GM19463 (cell line): ENCODE measurements at regions not wholly inside any gene's neighbourhood (a gene's known extent, or its start where the extent isn't known, plus 50 kb on each side); places are given as distances from the start of the nearest gene placed in this dataset.
"Not testable (repeated sequence)": the region's sequence is repeated elsewhere in the genome, so short reads cannot be mapped to it uniquely, and the experiment has no call there.

Source experiments
- ATAC-seq: cut with Tn5 transposase; IDR thresholded peaks from one replicate; pipeline ENCODE4 v1.9.1; 2021; ENCODE audit warnings: mild to moderate bottlenecking, moderate library complexity; ENCODE audit not compliant: unreplicated experiment

DNA sequence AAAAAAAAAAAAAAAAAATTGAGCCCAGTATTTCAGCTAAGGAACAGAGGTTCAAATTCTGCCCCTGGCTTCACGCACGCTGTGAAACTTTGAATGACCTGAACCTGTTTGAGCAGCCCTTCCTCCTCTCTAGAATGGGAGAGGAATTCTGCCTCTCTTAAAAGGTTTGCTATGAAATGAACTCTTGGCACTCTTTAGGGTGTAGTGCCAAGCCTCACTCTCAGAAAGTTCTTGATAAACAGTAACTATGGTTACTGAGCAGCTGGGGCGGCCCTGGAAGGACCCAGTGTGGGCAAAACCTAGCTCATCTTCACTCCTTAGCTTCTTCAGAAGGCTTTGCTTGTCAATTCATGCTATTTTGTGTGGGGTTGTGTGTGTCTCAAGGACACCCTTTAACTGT lies 73.7 kb downstream of the GEMIN8 start:
- ATAC-seq, result no peak

DNA sequence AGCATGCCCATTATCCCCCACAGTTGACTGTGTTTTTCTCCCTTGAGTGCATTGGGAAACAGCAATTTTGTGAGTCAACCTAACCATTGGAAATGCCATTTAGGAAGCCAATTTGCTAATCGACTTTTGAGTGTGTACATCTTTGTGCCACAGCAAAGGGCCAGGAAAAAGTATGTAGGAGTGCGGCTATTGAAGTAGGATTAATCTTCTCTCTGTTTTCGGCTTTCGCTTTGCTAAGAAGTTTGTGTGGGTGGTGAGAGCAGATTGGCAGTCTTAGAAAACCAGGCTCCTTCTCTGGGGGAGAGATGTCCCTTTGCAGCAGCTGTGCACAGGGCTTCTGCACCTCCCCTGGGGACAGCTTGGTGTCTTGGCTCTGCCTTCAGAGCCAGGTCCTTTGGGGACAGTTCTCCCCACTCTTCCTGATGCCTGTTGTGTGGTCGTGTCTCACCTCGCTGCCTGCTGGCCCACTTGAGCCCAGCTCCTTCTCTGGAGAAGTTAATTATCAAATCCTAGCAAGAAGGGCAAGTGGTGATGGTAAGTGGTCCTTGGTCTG lies 74.5 kb downstream of the GEMIN8 start:
- ATAC-seq, result no peak

DNA sequence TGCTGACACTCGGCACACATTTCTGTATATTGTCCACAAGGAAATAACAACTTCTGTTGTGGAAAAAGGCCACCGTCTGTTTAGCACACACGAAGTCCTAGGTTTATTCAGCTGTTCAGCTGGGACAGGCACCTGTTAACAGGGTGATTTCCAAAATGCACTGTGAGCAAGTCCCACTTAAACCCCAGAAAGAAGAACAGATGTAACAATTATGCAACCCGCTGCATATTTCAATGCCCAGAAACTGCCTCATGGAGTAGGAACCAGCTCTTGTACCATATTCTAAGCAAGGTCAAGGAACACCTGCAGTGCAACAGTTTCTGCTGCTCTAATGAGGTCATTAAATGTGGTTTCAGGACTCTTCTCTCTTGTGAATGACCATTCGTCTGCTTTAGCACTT lies 77.1 kb downstream of the GEMIN8 start:
- ATAC-seq, result no peak

DNA sequence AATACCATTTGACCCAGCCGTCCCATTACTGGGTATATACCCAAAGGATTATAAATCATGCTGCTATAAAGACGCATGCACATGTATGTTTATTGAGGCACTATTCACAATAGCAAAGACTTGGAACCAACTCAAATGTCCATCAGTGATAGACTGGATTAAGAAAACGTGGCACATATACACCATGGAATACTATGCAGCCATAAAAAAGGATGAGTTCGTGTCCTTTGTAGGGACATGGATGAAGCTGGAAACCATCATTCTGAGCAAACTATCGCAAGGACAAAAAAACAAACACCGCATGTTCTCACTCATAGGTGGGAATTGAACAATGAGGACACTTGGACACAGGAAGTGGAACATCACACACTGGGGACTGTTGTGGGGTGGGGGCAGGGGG lies 83.5 kb downstream of the GEMIN8 start:
- ATAC-seq, result not testable (repeated sequence)

DNA sequence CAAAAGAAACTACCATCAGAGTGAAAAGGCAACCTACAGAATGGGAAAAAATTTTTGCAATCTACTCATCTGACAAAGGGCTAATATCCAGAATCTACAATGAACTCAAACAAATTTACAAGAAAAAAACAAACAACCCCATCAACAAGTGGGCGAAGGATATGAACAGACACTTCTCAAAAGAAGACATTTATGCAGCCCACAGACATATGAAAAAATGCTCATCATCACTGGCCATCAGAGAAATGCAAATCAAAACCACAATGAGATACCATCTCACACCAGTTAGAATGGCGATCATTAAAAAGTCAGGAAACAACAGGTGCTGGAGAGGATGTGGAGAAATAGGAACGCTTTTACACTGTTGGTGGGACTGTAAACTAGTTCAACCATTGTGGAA lies 83.9 kb downstream of the GEMIN8 start:
- ATAC-seq, result not testable (repeated sequence)

DNA sequence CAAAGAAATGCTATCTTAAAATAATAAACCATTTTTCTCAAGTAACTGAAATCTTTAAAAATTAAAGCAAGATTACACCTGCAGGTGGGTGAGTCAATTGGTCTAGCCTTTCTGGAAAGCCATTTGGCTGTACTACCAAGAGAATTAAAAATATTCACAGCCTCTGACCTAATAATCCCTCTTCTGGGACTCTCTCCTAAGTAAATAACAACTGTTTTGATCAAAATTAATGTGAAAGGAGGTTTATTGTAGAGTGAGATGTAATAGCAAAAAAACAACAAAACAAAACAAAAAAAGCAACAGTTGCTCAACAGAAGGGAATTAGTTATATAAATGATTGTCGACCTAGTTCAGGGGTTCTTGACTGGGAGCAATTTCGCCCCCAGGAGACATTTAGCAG lies 89.0 kb downstream of the GEMIN8 start:
- ATAC-seq, result no peak

DNA sequence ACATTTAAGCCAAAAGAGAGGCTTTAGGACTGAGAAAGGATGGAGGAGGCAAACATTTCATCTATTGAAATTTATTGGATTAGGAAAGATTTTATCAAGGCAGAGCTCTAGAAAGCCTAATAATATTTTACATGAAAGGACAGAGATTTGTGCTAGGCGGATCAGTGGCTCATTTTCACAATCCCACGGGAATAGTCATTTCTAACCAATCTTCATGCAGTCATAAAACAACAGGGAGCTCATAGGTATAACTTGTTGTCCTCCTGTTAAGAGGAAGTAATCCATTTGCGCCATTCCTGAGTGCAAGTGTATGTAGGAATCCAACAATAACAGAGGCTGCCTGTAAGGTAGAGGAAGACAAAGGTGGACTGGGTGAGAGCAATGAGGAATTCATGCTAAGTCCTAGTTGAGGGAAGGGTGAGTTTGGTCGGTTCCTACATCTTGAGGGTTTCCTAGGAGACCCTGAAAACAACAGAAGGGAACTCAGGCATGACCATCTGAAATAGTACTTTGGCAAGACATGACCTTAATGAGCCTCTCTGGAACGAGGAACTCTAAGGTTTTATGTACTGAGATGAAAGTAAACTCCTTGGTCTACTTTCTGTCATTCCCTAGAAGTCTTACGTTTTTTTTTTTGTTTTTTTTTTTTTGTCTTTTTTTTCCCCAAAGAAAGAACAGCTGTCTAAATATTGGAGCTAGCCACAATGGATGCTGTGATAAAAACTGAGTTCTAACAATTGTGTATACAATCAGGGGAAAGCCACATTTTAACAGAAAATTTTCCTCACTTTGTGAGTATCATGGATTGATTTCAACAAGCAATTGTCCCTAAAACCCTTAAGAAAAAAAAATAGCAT lies 89.7 kb downstream of the GEMIN8 start:
- no peak for ATAC-seq

DNA sequence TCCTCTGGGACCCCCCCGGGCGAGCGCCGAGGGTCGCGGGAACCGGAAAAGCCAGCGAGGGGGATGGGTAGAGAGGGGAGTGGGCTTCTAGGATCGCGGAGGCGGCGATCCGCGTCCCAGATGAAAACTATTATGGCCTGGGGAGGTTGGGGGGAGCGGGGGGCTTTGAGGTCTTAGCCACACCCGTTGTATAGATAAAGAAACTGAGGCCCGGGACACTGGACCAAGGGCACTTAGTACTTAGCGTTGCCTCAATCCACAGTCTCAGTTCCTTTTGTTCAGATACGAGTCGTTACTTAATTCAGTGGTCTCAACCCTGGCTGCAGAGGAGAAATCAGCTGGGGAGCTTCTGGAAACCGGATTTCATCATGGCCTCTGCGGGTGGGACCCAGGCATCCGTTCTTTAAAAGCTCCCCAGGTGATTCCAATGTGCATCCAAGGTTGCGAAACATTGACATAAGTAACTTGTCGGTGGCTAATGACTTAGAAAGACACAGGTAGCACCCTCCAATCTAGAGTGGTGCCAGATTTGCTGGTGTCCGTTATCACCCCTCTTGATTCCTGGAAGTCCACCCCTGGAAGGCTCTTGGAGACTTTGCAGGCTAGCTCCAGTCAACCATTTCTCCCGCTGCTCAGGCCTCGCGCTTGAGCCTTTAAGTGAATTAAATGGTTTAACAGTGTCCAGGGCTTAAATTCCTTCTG lies 90.7 kb downstream of the GEMIN8 start:
- no peak for ATAC-seq

DNA sequence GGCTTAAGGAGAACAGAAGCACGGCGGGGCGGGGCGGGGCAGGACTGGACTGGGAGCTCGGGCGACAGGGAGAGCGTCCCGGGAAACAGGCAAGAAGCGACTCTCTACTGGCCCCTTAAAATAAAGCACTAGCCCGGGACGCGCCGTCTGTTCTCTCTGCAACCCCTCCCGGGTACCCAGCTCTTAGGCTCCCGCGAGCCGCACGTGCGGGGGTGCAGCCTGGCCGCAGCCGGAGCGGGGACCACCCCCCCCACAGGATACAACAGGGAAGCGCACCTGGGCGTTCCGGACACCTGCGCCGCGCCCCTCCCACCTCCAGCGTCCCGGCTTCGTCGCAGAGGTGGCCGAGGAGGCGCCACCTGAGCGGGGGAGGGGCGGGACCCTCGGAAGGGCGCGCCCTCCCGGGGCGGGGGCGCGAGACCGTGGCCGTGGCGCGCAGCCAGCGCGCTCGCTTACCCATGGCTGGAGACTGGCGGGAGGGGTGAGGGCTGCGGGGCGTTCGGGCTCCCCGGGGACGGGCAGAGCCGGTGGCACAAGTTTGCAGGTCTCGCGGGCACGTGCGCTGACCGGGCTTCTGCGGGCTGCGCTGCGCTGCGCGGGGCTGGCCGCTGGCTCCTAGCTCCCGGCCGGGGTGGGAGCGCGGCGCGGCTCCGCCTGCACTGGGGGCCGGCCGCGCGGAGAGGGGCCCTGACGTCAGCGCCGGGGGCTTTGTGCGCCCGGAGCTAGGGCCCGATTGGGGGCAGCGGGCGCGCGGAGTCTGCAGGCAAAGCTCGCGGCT lies 91.5 kb downstream of the GEMIN8 start:
- no peak for ATAC-seq

DNA sequence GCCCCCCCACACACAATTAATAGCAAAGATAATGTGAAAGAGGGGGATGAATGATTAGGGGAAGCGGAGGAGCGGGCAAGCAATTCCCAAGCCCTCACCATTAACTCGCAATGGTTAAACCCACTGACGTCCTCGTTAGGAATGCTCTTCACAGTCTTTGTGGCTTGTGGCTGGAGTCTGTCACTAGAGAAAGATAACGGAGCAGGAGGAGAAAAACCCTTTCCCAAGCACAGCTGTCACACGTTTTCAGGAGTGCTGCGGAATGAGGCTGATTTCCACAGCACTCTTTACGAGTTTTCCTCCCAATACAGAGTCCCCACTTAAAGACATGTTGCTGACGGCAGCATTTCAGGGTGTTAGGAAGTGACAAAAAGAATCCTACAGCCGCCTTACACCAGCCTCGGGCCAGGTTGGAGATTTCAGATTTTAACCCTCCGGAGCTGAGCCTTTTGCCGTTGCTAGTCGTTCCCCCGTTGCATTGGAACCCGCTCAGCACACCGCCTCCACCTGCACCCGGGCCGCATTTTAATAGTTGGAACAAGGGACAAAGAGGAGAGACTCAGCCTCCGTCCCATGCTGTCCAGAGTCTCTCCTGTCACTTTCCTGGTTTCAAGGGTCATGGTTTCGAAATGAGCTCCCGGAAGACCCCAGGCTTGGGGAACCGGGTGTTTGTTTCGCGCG lies 92.2 kb downstream of the GEMIN8 start:
- ATAC-seq, result no peak

DNA sequence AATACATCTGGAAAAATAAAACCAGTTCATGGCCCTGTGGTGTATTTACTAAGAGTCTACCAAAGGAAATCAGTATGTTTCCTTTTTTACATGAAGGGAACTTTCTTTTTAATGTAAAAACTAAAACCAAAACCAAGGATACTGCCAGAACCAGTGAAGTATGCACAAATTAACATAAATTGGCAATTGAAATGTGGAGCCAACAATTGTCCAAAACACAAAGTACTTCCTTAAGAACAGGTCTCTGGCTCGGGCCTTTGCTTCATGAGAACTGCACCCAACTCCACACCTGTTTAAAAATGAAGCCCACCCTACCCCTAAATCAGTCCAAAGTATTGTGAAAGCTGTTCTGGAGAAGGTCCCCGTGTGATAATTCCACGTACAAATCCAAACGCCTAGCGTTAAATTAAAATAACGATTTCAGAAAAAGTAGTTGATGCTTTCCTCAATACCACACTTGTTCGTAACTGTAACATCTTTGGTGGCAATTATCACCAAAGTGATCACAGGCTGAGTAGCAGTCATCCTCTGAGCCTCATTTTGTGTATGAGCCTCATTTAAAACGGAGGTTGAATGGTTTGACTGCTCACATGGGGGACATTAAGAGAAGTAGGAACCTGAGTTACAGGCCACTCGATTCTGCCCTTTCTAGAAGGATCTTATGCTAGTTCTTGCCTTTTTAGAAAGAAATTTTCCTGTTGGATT lies 93.0 kb downstream of the GEMIN8 start:
- ATAC-seq, result no peak

DNA sequence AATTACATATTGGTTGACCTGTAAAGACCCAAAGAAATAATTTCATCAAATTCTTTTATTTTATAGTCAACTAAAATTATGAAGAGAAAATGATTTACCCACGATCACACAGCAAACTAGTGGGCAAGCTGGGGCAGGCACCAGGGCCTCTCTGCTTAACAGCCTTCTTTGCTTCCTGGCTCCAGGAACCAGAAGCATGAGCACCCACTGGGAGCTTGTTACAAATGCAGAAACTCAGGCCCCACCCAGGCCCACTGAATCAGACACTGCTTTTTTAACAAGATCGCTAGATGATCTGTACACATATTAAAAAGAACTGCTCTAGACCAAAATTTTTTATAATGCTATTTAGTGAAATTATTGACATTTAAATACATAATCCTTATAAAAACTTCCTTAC lies 95.0 kb downstream of the GEMIN8 start:
- no peak for ATAC-seq

DNA sequence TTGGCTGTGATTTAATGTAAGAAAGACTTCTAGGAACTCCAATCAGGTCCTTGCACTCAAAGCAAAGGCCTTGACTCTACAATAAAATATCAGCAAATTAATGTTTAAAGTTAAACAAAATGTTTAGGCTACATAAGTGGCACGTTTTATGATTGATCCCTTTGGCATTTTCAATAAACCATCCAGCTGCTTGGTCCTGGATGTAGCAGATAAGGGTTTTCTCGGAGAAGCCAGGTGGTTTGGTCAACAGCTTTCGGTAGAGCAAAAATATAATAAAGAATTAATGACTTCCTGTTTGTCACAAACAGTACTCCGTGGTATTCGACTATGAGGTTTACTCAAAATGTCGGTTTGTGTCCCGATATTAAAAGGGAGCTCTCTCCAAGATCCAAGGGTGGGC lies 95.8 kb downstream of the GEMIN8 start:
- no peak for ATAC-seq

DNA sequence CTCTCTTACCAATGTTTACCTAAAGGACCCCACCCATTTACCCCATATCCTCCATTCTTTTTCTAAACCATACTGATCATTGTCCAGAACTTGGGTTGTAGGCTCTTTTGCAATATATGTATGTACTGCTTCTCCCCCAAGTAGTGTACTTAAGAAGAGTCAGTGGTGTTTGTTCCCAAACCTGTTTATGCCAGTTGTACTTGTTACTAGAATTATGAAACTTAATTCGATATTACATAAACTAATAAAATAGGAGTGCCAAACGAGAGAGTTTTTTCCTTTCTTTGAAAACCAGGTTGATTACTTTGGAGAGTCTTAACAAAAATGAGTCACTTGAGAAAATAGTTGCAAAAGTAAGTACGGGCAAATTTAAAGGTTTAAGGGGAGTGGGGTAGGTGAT lies 96.3 kb downstream of the GEMIN8 start:
- ATAC-seq, result no peak

DNA sequence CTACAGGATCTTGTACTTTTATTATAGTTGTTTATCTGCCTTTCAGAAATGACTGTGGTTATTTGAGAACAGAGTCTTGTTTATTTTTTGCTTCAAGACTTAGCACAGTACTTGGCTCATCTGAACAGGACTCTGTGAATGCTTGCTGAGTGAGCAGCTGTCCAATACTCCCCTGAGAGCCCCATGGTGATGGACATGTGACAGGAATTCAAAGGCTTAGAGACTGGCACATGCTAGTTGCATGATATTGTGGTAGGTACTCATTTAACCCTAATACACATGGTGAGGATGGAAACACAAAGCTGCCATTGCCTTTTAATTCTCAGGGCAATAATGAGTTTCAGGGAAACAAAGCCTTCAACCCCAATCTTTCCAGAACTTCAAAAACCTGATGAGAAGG lies 97.3 kb downstream of the GEMIN8 start:
- no peak for ATAC-seq

DNA sequence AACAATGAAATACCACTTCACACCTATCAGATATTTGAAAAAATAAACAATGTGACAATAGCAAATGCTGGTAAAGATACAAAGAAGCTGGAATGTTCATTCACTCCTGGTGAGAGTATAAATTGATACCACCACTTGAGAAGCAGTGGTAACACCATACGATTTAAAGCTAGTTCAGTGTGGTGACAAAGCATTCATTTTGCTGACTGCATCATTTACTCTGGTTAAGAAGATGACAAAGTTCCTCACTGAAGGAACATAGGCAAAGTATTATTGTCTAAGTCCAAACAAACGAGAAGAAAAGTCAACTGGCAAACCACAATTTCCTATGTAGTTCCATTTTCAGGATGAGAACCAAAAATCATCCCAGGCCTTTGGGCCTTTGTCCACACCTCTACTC lies 102.5 kb downstream of the GEMIN8 start:
- ATAC-seq, result no peak

DNA sequence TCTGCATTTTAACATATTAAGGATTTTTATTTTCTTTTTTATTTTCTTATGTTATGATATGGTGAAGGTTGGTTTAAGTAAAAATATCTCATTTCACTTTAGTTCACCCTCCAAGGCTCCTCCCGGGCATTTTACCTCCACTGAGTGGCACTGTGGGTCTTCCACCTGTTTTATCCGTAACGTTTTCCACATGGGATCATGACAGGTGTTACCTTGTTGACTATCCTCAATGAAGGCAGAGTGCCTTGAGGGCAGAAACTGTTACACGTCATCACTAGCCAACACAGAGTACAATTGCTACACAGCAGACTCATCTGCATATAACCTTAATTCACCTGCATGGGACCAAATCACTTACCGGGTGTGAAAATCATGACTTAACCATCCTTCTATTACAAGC lies 105.8 kb downstream of the GEMIN8 start:
- ATAC-seq, result no peak

DNA sequence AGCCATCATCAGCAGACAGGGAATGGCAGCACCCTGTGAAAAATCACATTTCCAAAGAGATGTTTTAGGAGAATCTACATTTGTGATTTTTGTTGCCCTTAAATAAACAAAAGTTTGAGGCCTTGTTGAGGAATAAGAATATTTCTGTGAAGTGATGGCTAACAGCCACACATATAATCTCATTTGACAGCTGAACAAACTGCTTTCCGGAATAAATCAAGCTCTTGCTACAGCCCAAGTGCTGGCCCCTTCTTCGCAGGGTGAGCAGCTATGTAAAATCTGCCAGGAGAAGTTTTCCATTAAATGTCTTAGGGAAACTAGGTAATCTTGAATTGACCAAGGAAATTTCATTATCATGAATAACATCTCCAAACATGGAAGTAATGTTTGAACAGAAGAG lies 106.4 kb upstream of the GPM6B start:
- ATAC-seq, result no peak

DNA sequence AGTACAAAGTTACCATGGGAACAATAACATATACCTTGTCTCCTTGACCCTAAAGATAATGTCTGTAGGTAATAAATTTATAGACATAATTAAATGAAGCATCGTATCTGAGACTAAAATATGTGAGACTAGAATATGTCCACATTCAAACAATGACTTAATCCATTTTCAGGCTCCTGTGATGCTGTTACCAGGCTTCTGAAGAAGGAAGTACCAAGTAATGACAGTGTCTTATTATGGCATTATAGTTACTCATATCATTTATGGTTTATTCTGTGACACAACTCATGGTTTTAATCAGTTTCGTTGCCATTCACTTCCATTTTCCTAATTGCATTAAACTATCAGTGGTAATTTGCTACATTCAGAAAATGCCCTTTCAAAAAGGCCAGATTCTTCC lies 100.6 kb upstream of the GPM6B start:
- ATAC-seq, result no peak

DNA sequence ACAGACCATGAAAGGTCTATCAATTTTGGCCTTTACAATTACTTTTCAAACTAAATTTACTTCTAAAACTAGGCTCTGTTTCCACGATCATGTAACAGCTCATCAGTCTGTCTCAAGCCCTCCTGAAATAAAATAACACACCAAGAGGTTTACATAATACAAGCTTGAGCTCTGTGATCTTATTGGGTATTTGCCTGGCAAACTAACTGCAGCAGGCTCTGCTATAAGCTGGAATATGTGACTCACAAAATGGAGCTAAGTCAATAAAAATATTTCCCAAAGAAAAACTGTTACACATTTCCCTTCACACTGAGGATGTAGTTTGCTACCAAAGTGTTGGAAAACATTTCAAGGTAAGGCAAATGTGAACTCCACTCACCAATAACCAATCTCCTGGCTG lies 94.7 kb upstream of the GPM6B start:
- ATAC-seq, result no peak
